Dermis microvascular lymphatic vessel endothelial cell (primary cell): ENCODE measurements at regions not wholly inside any gene's neighbourhood (a gene's known extent, or its start where the extent isn't known, plus 50 kb on each side); places are given as distances from the start of the nearest gene placed in this dataset.

ENCODE experiments used
- DNase-seq, 2 donors: peaks; one replicate each; pipeline versions ENCODE4 v3.0.0 to v3.0.0-alpha.2; 2010; ENCODE audit warnings: low read depth in 2 of 2

DNA sequence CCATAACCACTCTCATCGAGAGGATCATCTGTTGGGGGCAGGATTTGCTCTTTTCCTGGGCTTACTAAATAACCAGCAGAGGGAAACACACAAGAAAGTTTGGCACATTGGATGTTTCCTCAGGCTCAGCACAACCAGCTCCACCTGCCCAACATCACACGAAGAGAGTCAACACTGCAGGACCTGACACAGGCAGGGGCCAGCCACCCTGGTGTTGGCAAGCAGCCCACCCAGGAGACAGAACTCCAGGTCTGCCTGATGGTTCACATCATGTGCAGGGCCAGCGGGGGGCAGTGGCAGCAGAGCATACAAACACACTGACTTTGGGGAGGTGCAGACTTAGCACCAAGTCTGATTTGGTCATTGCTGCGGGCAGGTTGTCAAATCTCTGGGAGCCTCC lies 182.3 kb upstream of the GALNT2 start:
- no peak for DNase-seq

DNA sequence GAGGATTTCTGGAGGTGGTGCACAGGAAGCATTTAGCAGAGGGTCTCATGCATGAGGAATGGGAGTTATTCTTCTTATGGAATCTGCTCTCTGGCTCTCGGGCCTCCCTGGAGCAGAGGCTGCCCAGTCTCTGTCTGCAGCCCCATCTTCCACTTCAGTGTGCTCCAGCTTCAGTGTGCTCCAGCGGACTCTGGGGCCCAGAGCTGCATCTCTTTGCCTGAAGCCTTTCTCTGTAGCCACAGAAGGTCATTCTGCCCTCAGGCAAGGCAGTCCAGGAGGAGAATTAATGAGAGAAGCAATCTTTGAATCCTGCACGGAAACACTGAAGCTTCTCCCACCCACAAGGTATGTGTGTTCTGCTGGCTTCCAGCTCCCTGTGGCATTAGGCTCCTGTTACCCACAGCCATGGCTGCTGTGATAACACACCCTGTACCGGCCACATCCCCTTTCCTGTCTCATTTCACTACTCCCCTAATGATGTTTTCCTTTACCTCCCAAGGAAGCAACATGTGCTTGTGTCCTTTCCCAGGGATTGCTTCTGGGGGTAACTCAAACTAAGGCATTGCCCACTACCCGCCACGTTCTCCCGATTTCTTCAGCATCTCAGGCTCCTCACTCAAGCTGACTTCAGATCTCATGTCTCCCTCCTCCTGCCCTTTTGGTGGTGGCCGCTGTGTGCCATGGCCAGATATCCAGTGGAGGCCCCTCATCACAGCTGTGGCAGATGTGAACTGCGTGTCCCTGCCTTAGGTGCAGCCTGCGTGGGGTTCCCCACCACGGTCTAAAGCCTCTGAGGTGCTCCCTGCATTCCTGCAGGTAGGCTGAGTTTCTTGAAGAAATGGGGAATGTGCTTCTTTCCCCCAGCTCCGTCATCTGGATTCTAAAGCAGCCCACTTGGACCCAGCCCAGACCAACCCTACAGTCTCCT lies 181.2 kb upstream of the GALNT2 start:
- no peak for DNase-seq

DNA sequence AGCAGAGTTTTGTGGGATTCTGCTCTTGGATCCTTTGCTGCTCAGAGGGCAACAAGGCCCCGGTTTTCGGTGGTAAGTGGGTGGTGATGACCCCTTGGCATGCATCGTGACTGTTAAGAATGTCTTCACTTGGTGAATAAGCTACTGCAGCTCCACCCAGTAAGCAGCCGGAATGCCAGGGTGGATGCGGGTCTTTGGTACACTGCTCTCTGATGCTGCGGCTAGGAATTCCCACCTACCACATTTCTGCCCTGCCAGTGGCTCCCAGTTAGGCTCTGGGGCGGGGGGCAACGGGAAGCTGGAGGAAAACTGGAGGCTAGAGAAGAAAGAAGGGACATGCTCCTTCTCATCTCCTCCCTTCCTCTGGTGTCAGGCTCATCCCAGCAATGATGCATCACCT lies 180.4 kb upstream of the GALNT2 start:
- no peak for DNase-seq

DNA sequence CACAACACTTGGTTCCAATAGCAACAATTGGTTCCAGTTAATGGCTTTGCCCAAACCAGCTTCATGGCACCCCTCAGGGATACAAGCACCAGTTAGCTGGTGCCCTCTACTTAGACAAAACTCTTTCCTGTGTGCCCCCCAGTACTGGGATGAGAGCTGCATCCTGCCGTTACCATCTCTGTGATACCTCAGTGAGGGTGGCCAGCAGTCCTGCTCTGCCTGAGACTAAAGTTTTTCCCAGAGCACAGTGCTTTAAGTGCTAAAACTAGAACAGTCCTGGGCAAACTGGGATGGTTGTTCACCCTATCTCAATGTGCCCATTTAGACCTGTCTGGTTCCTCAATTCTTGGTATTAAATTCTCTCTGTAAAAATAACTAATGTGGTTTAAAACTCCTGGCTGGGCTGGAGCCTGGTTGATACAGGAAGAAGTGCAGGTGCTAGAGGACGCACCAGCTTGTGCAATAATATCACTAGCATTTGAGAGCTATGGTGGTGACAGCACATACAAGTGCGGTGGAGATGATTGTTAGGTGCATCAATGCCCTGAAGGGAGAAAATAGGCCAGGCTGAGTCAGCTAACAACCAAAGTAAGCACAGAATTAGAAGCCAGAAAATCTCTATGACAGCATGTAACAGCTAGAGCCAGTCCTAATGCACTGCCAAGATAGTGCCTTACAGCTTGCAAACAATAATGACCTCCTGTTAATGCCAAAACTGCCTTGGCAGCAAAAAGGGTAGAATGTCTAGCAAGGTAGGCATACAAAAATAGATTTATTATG lies 179.8 kb upstream of the GALNT2 start:
- no peak for DNase-seq

DNA sequence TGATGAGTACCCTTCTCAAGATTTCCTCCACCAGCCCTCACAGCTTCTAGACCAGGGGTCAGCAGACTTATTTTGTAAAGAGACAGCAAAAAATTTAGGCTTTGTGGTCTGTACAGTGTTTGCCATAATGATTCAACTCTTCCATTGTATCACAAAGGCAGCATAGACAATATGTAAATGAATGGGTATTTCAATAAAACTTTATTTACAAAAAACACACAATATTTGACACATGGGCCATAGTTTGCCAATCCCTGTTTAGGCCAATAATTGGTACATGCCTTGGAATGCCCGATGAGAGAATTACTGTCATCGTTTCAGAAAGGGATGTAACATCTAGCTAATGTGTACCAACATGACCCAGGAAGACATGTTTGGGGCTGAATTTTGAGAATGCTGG lies 178.9 kb upstream of the GALNT2 start:
- no peak for DNase-seq

DNA sequence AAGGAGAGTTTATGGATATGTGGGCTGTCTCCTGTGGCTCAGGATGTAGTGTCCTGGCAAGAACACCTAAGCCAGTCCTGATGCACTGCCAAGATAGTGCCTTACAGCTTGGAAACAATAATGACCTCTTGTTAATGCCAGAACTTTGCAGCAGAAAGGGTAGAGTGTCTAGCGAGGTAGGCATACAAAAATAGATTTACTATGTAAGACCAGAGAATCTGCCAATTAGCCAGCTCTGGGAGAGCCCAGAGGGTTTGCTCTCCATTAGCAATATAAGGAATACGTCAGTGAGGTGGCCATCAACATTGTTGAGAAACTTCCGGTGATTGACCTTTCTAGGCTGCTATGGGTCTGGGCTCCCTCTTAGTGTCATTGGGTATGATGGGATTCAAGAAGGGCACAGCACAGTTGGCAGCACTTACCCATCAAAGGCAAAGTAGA lies 178.5 kb upstream of the GALNT2 start:
- no peak for DNase-seq

DNA sequence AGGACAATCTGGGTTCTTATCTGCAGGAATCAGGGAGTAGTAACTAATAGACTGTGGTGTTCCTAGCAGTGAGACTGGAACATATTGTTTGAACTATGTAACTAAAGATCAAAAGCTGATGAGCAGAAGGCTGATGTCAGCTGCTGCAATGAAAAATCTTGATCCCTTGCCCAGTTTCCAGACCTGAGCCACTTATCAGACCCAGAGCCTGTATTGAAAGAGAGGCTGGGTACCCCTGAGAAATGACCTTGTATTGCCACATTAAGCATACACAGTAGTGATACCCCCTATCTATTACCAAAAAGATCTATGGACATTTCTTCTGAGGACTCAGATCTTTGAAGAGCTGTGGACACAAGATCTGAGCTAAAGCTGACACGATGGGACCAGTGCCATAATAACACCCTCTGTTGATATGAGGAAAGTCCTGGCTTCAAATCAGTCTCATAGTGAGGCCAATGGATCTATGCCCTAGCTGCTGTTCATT lies 178.0 kb upstream of the GALNT2 start:
- DNase-seq, result no peak

DNA sequence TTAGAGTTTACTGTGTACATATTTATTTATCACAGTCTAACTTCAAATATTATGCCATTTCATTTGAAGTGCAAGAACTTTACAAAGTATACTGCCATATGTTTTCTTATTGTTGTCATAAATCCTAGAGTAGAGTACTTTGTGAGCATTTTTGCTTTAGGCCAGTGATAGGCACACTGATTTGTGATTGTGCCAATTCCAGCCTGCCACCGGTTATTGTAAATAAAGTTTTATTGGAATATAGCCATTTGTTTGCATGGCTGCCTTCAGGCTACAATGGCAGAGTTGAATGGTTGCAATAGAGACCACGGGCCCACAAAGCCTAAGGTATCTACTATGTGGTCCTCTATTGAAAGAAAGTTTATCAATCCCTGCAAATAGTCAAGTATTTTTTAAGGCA lies 175.8 kb upstream of the GALNT2 start:
- DNase-seq, result no peak

DNA sequence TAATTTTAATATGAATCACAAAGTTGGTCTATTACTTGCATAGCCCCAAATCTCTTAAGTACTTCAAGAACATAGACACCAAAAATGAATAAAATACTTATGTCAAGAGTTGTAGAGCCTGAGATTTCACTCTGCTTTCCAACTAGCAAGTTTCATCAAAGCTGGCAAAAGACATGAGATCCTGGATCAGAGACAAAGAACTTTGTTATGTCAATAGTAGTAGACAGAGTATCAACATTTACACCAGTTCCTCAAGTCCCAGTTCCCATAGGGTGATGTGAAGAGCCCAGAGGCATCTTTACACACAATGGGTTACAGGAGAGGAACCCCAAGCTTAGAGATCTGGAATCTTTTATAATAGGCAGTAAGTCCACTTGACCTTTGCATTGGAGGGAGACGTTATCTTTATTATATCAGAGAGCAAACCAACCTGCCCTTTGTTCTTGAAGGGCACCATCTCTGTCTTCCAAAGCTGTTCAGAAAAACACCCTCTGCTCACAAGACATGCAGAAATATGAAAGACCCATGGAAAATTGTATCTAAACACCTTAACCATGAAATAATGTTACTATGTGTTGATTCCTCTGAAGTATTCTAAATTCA lies 174.4 kb upstream of the GALNT2 start:
- DNase-seq, result no peak

DNA sequence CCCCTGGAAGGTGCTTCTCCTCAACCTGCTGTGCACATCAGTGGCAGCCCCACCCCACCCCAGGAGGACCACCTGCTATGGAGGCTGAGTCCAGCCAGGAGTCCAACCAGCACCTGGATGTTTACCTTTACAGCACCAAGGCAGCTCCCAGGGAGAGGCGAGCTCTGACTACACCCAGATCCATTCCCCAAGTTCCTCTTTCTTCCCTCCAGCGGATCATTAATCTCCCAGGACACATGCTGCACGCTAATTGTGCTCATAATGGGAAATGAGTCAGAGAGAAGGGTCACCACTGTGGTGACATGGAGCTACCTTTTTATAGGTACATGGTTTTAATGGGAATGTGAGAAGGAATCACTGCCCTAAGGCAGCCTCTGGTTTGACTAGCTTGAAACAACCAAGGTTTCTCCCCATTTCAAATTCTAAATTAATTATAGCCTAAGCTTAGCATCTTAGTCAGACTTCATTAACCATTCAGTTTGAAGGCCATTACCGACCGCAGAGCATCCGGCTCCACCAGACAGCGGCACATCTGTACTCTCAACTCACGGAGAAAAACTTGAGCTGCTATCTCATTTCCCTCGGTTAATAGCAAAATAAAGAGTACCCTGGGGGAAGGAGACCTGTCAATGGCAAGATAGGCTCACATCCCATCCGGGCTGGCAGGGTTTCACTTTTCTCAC lies 173.1 kb upstream of the GALNT2 start:
- no peak for DNase-seq

DNA sequence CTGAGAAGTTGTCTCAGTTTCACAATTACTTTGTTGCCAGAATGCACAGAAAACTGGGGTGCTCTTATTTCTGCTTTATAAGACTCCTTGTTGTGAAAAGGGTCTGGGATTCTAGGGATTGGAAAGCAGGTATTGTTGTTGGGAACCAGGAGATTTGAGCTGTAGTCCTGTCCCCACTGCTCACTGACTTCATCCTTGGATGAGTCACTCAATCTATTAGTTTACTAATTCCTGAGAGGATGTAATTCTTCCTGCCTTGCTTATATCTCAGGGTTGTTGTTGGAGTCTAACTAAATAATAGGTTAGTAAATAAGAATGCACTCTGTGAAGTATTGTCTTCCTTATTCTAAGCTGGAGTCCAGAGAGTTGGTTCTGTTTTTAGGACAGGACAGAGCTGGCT lies 172.5 kb upstream of the GALNT2 start:
- no peak for DNase-seq

DNA sequence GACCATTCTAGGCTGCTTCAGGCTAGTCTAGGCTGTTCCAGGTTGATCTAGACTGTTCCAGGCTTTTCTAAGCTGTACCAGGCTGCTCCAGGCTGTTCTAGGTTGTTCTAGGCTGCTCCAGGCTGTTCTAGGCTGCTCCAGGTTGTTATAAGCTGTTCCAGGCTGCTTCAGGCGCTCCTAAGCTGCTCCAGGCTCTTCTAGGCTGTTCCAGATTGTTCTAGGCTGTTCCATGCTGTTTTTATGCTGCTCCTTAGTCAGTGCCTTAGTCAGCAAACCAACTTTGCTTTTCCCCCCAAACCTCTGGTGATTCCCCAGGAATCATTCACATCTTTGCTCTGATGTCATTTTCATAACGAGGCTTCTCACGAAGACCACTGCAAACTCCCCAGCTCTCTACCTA lies 171.4 kb upstream of the GALNT2 start:
- DNase-seq, result no peak

DNA sequence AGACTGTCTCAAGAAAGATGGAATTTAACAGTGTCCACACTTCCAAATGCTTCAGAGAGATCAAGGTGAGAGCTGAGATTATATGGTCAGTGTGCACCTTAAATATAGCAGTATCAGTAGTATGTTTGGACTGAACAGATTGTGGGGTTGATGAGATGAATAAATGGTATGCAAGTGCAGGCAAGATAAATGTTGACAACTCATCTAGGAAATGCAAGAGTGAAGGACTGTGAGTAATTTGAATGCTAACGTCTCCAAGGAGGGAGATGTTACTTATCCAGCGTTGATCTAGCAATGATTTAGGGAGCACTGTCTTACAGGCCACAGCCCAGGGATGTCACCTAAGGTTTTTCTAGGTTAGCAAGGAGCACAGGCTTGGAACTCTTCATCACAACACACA lies 170.7 kb upstream of the GALNT2 start:
- DNase-seq, result no peak

DNA sequence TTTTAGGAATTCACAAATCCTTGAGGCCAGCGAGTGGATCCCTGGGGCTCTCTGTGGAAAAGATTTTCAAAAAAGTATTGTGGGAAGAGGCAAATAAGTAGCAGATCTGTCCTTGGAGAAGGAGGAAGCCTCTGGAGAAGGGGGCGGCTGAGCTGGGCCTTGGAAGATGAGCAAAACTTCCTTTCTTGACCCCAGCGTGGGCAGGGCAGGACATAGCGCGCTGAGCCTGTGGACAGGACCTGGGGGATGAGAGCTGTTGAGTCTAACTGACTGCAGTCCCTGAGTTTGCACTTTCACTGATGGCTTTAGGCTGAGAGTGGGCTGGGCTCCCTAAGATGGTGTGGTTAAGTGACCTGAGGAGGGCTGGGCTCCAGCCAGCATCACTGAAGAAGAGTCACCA lies 170.2 kb upstream of the GALNT2 start:
- DNase-seq, result no peak

DNA sequence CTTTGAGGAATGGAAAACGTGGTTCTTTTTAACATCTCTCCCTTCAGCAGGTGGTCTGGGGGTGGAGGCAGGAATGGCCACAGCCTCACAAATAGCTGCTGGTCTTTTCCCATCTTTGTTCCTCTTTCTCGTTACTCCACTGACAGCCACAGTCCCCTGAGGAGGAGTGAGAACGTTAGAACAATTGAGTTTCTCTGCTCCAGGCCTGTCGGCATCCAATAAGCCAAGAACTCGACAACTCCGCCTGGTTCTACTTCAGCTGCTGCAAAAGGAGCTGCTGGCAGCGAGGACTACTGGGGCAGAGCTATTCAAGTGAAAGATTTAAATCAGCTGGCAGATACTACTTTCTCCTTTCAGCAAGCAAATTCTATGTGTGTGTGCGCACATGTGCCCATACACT lies 169.5 kb upstream of the GALNT2 start:
- DNase-seq, result no peak

DNA sequence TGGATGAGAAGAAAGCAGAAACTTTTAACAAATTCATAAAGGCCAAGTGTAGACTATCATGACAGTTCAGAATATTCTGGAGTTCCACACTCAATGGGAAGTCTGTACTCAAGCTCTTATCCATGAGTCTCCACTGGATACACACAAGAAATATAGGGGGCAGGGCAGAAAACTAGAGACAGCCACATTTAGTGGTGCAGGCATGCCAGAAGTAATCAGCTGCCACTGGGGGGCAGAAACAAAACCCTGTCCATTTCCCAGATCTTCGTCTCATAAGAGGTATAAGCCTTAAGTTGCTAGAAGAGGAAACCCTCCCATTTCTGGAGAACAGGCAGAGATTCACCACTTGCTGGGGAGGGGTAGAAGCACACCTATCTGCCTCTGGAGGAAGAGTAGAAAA lies 166.8 kb upstream of the GALNT2 start:
- no peak for DNase-seq

DNA sequence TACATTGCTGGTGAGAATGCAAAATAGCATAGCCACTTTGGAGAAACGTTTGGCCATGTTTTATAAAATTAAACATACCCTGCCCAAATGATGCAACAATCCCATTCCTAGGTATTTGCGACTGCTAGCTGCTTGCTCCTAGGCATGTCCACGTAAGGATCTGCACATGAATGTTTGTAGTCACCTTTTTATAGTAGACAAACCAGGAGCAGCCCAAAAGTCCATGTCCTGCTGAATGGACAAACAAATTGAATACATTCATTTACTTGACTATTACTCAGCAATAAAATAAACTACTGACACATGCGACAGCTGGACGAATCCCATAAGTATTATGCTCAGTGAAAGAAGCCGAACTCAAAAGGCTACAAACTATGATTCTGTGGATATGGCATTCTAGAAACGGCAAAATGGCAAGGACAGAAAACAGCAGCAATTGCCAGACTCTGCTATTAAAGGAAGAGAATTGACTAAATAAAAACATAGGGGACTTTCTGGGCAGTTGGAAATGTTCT lies 161.9 kb upstream of the GALNT2 start:
- no peak for DNase-seq

DNA sequence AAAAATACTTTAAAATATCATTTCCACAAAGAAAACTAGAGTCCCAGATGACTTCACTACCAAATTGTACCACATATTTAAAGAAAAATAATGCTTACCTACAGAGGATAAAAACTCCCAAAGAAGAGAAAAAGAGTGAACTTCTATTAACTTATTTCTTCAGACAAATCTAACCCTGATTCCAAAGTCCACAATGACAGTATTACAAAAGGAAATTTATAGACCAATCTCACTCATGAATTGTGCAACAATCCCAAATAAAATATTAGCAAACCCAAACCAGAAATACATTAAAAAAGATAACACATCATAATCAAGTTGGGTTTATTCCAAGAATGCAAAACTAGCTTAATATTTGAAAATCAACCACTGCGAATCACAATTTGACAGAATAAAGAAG lies 161.4 kb upstream of the GALNT2 start:
- no peak for DNase-seq

DNA sequence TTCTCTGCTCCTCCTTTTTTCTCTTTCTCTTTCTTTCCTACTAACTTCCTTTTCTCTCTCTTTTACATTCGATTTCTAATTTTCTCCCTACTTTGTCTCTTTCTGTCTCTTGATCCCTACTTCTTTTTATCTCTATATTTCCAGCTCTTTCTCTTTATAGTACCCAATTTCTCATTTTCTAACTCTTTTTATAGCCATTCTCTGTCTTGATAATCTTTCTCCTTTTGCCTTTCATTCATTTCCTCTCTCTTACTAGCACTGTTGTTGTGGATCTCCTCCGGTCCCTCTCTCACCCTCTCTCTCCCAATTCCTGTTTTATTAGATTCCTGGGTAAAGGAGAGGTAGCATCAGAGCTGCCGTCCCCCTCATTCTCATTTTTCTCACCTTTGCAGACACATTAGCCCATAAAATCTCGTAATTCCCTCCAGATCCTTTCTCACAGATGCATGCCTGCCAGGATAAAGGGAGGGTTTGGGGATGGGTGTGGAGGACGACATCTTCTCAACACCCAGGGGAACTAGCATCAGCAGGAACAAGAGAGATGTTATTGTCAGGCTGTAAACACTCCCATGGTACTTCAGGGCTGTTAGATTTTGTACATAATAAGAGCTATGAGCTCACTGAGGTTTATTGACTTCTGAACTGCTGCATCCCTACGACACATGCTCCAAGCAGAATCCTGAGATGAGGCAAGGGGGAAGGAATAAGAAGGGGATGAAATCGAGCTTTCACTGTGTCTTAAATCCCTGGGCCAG lies 159.0 kb upstream of the GALNT2 start:
- no peak for DNase-seq

DNA sequence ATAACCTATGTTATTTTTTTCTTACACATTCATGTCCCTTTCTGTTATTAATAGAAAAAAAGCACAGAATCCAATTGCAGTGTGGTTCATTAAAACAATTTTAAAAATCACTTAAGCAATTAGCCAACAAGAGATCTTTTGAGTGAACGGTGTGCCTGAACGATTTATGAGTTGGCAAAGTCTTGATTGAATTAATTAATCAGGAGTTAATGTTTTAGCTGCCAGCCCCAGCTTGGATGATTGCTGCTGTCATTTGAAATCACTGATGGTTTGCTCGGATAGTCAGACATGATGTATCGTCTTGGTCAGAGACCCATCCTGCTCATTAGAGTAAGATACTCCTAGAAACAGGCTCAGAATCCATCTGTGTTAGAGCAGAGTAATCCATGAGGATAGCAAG lies 158.3 kb upstream of the GALNT2 start:
- DNase-seq, result no peak

DNA sequence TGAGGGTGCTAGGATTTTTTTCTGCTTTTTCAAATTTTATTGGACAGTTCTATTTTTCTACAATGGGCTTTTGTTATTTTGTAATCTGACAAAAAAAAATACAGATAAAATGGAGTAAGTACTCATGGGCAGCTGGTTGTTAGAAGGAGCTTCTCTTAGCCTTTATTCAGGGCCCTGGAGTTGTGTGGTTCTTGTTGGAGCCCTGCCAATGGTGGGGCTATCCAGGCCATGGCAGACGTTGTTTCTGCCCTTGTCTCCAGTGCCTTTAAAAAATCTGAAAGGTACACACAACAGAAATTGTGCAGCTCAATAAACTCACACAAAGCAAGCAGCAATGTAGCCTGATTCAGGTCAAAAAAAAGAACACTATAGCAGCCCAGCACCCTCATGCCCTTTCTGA lies 153.5 kb upstream of the GALNT2 start:
- DNase-seq, result no peak
